Left cardiac atrium (tissue), 4 donors: ENCODE measurements at regions not wholly inside any gene's neighbourhood (a gene's known extent, or its start where the extent isn't known, plus 50 kb on each side); places are given as distances from the start of the nearest gene placed in this dataset.
"Not testable (repeated sequence)": the region's sequence is repeated elsewhere in the genome, so short reads cannot be mapped to it uniquely, and the experiment has no call there.

ENCODE experiments used
- ATAC-seq, 2 donors: fragments of 200-7000 bp; cut with Tn5 transposase; one replicate each; pipeline ENCODE4 v1.9.1; 2020; ENCODE audit warnings: mild to moderate bottlenecking in 2 of 2, moderate library complexity in 2 of 2
- DNase-seq: peaks from one replicate; pipeline ENCODE4 v3.0.0-alpha.2; 2020
- intact Hi-C, 2 donors: fragments of 100-400 bp; cut with DNase I; formaldehyde crosslinking; loops; one replicate each; pipeline versions ENCODE4 v1.14.1 to v1.15.1; 2022 to 2023
- donor health status: DM: no; HTN: yes; CAD: no.
- donor health status: DM: no; HTN: yes; CAD: no; lungs with severe emphysema.
- donor health status: DM: yes; HTN: yes; CAD: no.
- donor health status: Dilated cardiomyopathy.

- ATAC-seq, intact Hi-C loops, DNase-seq: not testable (repeated sequence)
These were observed 63.1 kb downstream of the TRIM43 start for GRCh38 chr2:95654897-95655296.

GRCh38 chr2:95656553-95656952 lies 64.8 kb downstream of the TRIM43 start:
- ATAC-seq, intact Hi-C loops, DNase-seq: not testable (repeated sequence)

- ATAC-seq, intact Hi-C loops, DNase-seq: not testable (repeated sequence)
These were observed 66.1 kb downstream of the TRIM43 start for GRCh38 chr2:95657937-95658336.

DNA sequence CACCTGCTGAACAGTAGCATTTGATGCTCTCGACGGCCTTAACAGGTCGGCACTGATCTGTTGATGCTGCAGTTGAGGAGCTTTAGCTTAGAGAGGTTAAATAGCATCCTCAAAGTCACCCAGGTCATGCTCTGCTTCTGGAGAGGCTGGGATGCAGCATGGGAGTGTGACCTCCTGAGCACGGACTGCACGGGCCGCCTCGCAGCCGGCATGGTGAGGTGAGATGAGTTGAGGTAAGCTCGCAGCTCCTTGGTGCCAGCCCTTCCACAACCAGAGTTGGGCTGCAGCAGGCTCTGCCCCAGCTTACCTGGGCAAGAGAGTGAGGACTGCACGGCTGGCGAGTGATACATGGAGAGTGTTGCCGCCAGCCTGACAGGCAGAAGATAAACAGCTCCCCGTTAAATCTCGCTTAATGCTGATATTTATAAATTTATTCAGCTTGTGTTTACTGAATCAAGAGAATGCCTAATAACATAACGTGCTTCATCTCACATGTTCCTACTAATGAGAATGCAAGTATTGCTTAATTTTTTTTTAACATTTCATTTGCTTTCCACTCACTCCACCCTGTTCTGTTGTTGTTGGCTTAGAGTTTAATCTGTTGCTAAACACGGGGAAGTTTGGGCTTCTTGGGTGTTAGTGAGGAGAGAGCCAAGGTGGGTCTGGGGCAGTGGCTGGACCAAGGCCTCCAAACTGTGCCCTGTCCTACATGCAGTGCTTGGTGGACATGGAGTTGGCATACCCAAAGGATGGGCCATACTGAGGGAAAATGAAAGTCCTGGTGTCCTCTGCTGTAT lies 69.2 kb downstream of the TRIM43 start:
- ATAC-seq = peak in 1 of 2 donors; percentile 78
- intact Hi-C loops, DNase-seq: not testable (repeated sequence)

DNA sequence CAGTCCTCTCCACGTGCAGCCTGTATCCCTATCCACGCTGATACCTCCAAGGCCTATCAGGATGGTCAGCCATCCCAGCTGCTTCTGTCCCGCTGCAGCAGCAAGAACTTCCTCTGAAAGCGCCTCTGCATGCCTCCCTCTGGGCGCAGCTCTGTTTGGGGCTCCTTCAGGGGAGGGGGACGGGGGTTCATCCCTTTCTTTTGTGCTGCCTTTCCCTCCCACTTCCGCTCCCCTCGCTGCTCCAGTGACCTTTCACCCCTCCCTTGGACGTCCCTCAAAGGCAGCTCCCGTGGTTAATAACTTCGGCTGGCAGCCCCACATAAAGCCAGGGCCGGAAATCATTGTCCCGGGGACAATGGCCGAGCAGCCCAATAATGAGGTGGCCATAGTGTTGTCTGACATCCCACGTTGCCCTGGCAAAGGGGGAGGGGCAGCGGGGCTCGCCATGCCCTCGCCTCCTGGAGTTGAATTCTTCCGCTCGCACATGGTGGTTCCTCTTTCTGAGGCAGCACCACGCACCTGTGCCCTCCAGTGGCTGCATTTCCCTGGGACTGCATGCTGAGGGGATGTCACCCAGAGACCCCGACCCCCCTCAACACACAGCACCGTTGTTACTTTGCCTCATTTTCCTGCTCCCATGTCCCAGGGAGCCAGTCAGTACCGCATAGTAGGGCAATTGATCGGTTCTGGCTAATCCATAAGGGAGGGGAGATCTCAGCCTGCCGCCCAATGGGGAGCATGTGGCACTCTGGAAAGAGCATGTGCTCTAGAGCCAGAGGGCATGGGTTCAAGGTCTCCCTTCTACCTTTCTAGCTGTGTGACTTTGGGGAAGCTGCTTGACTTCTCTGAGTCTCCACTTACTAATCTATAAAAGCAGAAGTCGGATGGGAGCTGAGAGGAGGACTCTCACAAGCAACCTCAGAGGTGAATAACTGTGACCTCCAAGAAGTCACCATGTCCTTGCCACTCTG lies 72.0 kb downstream of the TRIM43 start:
- intact Hi-C loops, DNase-seq, ATAC-seq: not testable (repeated sequence)

- intact Hi-C loops, ATAC-seq, DNase-seq: not testable (repeated sequence)
These were observed 74.8 kb downstream of the TRIM43 start for GRCh38 chr2:95666636-95667035.

DNA sequence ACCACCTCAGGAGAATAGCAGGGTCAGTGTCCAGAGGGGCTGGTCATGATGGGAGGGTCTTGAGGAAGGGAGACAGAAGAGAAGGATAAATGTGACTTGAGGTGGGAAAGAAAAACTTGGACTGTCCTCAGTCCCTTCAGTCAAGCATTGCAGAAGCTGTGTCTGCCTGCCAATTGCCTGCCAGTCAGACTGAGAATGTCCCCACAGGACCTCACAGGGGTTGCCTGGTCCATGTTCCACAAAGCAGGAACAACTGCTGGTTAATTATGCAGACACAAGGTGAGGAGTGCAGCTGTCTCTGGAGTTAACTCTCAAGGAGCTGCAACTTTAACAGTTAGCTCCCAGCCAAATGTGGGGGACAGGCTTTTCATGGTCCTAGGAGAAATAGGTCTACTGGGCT lies 75.7 kb downstream of the TRIM43 start:
- no peak for ATAC-seq
- intact Hi-C loops = no loop called here
- DNase-seq = no peak

DNA sequence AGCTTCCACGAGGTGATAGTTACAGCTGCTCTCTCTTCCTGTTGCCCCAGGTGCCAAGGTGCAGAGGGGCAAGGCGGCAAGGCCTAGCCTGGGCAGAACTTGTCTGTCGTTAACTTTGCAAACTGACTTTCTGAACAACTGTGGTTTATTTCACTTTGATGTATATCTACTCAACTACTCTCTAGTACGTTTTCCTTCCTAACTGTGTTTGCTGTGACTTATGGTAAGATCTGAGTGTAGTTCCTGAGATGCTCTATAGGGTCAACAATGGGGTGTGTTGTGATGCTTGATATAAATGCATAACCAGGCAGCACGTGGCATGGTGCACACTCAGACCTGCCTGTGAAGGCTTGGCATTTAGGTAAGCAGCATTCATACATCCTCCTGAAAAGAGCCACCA lies 77.1 kb downstream of the TRIM43 start:
- DNase-seq, intact Hi-C loops, ATAC-seq: not testable (repeated sequence)

GRCh38 chr2:95669441-95669991 lies 77.7 kb downstream of the TRIM43 start:
- peak; percentile 38 to 52 for ATAC-seq
- no peak for DNase-seq

DNA sequence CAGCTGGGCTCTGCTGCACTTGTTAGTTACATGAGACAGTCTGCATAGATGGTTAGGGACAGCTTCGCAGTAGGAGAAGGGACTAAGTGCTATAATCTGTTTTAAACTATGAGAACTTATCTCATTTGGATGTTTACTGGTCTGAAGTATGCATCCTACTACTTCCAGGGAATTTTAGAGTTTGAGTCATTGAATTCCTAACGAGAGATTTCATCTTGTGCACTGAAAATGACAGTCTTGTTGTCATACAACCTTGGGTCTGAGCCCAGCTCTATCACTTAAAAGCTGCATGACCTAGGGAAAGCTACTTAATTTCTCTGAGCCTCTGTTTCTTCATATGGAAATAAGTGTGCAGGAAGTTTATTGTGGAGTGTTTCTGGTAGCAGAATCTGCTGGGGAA lies 78.4 kb downstream of the TRIM43 start:
- DNase-seq = no peak
- peak in 1 of 2 donors; percentile 36 for ATAC-seq
- intact Hi-C loops = no loop called here

More at GRCh38 chr2:95669441-95669991, 77.7 kb downstream of the TRIM43 start:
- intact Hi-C loops = no loop called here

DNA sequence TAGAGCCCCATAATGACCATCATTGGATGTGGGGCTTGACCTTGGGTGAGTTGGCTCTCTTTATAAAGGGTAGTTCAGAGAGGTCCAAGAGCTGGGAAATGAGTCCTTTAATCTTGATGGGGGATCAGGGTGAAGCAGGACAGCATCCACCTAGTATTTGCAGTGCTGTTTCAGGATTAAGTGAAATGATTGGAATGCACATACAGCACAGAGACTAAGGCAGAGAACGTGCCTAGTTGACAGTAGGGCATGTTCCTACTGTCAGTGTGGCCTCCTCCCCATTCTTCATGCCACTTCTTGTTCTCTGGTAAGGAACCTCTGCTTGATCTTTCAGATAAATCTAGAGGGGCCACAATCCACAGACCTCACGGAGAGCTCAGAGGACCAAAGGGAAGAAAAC lies 78.9 kb downstream of the TRIM43 start:
- no peak for ATAC-seq
- intact Hi-C loops = no loop called here
- DNase-seq = no peak

DNA sequence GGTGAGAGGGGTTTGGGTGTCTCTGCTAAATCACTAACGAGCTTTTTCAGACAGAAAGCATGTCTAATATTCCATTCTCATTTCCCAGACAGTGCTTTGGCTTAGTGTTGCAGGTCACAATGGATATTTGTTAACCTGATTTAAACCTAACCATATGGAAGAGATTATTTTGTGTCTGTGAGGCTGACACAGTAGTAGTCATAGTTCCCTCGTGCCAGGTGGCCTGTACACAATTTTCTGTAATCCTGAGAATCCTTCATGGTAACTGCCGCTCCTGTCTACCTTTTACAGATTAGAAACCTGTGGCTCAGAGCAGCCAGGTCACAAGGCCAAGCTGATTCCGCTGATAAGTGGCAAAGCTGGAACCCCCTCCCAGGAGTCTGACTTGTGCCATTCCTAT lies 79.4 kb downstream of the TRIM43 start:
- intact Hi-C loops, ATAC-seq: not testable (repeated sequence)

DNA sequence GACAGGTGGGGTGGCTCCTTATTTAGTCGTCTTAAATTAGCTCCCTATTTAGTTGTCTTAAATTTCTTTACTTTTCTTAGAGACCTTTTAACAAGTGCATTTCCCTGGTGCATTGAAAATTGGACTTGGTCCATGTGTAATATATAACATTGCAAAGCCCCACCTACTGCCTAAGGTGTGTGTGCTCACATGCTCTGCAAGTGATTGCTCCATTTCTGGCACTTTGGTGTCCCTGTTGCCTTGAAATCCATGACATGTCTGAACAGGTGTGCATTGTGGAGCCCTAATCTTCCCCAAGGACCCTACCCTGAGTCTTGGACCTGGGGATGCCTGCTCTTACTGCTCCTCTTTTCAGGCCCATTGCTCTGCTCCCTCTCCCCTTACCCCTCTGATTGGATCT lies 80.2 kb downstream of the TRIM43 start:
- intact Hi-C loops, ATAC-seq, DNase-seq: not testable (repeated sequence)

More for the DNA sequence above, 79.4 kb downstream of the TRIM43 start:
- DNase-seq = not testable (repeated sequence)

GRCh38 chr2:95672500-95672899 lies 80.7 kb downstream of the TRIM43 start:
- intact Hi-C loops, ATAC-seq, DNase-seq: not testable (repeated sequence)

GRCh38 chr2:95674186-95674585 lies 82.4 kb downstream of the TRIM43 start:
- DNase-seq (no peak), ATAC-seq (no peak)
- intact Hi-C loops = no loop called here

- intact Hi-C loops, ATAC-seq, DNase-seq: not testable (repeated sequence)
These were observed 84.8 kb downstream of the TRIM43 start for GRCh38 chr2:95676573-95676972.

GRCh38 chr2:95677346-95677745 lies 85.5 kb downstream of the TRIM43 start:
- DNase-seq = no peak
- intact Hi-C loops = no loop called here
- no peak for ATAC-seq

DNA sequence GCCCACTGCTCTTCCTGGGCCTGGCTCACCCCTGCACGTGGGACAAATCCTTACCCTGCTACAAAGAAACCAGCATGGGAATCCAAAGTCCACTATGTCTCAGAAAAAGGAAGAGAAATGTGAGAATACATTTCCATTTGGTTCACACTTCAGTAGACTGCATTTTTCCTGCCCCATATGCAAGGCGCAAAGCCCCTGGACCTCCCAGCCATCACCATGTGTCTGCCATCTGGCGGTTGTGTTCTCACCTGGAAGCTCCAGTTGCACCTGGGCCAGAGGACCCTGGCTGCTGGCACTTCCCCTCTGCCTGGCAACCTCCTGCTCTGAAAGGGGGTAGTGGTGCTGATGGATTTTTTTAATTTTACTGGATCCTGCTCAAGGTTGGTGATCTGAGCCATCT lies 86.0 kb downstream of the TRIM43 start:
- ATAC-seq, intact Hi-C loops, DNase-seq: not testable (repeated sequence)

GRCh38 chr2:95681158-95681557 lies 89.4 kb downstream of the TRIM43 start:
- ATAC-seq = peak in 1 of 2 donors; percentile 5
- DNase-seq, intact Hi-C loops: not testable (repeated sequence)
